ENCODE measurements at regions not wholly inside any gene's neighbourhood (a gene's known extent, or its start where the extent isn't known, plus 50 kb on each side); places are given as distances from the start of the nearest gene placed in this dataset.

DNA sequence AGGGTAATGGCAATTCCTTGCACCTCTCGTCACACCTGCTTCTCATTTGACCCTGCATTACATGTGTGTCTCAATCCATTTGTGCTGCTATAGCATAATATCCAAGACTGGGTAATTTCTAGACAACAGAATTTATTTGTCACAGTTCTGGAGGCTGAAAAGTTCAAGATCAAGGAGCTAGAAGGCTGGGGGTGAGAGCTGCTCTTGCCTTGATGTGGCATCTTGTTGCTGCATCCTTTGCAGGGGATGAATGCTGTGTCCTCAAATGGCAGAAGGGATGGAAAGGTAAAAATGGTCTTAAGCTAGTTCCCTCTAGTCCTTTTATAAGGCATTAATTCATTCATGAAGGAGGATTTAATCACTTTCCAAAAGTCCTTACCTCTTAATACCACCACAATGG lies 323.7 kb upstream of the RPS23 start:
- H3K4me1 ChIP-seq: no peaks in the 10 kb centered on the region
- TF ChIP-seq, protein P1, sequence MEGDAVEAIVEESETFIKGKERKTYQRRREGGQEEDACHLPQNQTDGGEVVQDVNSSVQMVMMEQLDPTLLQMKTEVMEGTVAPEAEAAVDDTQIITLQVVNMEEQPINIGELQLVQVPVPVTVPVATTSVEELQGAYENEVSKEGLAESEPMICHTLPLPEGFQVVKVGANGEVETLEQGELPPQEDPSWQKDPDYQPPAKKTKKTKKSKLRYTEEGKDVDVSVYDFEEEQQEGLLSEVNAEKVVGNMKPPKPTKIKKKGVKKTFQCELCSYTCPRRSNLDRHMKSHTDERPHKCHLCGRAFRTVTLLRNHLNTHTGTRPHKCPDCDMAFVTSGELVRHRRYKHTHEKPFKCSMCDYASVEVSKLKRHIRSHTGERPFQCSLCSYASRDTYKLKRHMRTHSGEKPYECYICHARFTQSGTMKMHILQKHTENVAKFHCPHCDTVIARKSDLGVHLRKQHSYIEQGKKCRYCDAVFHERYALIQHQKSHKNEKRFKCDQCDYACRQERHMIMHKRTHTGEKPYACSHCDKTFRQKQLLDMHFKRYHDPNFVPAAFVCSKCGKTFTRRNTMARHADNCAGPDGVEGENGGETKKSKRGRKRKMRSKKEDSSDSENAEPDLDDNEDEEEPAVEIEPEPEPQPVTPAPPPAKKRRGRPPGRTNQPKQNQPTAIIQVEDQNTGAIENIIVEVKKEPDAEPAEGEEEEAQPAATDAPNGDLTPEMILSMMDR (IDR thresholded peaks at IDR 0.05 in 8 of 11, conservative IDR thresholded peaks at IDR 0.05 in 3 of 11): no peak
- TF ChIP-seq POLR2AphosphoS5 (IDR thresholded peaks at IDR 0.05) (no peak), POLR2A (IDR thresholded peaks at IDR 0.05) (no peak)
- no peak overlapping the region for H3K4me3 ChIP-seq
- no peaks in the 10 kb centered on the region for H3K36me3 ChIP-seq
- WGBS, 5 donors: 83 to 100% (median 86%) methylated on average over 1 of the region's 1 CpG
- no peak for DNase-seq
- no peaks in the 10 kb centered on the region for H3K27me3 ChIP-seq (replicated peaks in 1 of 7)
- H3K27ac ChIP-seq: no peak overlapping the region
- intact Hi-C loops (cut with DNase I; ENCODE audit: low total_unique reads): no loop called here
- peaks cover 0 to 9% (median 0%) of the 10 kb centered on the region in 8 donors for H3K9me3 ChIP-seq

DNA sequence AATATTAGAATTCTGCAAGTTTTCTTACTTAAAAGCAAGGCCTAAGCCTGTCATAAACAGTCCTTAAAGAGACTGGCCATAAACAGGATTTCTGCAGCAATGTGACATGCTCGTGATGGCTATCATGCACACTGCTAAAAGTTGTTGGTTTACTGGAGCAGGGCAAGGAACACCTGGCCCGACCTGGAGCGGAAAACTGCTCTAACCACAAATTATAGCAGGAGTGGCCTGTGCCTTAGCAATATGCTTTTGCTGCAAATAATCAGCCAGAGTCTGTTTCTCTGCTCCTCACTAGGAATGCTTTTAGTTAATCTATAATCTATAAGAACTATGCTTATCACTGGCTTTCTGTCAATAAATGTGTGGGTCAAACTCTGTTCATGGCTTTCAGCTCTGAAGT lies 322.9 kb upstream of the RPS23 start:
- no peaks in the 10 kb centered on the region for H3K36me3 ChIP-seq
- TF ChIP-seq, protein P1 (IDR thresholded peaks at IDR 0.05 in 8 of 11, conservative IDR thresholded peaks at IDR 0.05 in 3 of 11): no peak
- TF ChIP-seq POLR2A (IDR thresholded peaks at IDR 0.05): no peak
- TF ChIP-seq POLR2AphosphoS5 (IDR thresholded peaks at IDR 0.05): no peak
- H3K4me1 ChIP-seq: no peaks in the 10 kb centered on the region
- no peak overlapping the region for H3K4me3 ChIP-seq
- intact Hi-C loops (cut with DNase I; ENCODE audit: low total_unique reads): no loop called here
- WGBS, 5 donors: 71 to 79% (median 75%) methylated on average over 3 of the region's 3 CpGs
- no peak for DNase-seq
- H3K9me3 ChIP-seq: peaks cover 0 to 2% (median 0%) of the 10 kb centered on the region in 8 donors
- H3K27me3 ChIP-seq (replicated peaks in 1 of 7): no peaks in the 10 kb centered on the region
- H3K27ac ChIP-seq: no peak overlapping the region

DNA sequence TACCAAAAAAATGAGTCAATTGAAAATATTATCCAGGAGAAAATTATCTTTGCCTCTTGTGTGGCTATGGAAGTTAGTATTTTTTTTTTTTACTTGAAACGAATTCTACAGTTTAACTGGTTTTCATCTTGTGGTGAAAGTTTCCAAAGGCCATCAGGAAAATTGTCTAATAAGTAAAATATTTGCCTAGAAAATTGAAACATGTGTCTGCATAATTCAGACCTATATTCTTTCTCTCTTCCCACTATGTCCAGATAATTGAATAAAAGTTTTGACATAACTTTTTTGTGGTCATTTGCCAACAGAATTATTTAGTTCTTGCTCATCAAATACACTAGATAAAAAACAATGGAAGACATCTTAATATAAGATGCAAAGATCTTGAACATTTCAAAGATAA lies 321.5 kb upstream of the RPS23 start:
- Histone ChIP-seq H3K27me3 (replicated peaks in 1 of 7) (no peaks in the 10 kb centered on the region), H3K4me3 (no peak overlapping the region), H3K4me1 (no peaks in the 10 kb centered on the region), H3K36me3 (no peaks in the 10 kb centered on the region), H3K27ac (no peak overlapping the region), H3K9me3 (no peaks in the 10 kb centered on the region)
- DNase-seq: no peak
- 65 to 87% (median 68%) methylated on average over 1 of the region's 1 CpG for whole genome bisulfite sequencing, 5 donors
- TF ChIP-seq POLR2A (IDR thresholded peaks at IDR 0.05): no peak
- no peak for TF ChIP-seq POLR2AphosphoS5 (IDR thresholded peaks at IDR 0.05)
- TF ChIP-seq, protein P1 (IDR thresholded peaks at IDR 0.05 in 8 of 11, conservative IDR thresholded peaks at IDR 0.05 in 3 of 11): no peak
- intact Hi-C loops (cut with DNase I; ENCODE audit: low total_unique reads): no loop called here

DNA sequence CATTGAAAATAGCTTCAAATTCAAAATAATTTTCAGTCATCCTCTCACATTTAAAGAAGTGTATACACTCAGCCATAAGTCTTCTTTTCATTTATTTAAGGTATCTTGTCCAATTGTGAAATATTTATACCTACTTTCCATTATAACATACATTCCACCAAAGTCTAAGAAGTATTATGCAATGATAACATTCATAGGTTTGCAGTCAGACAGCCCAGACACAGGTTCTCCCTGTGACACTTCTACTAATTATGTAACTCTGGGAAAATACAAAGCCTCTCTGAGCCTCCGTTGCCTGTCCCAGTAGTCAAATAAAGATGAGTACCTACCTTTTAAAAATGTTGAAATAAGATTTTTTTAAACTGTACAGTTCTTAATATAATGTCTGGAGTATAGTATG lies 320.9 kb upstream of the RPS23 start:
- Histone ChIP-seq H3K9me3 (no peaks in the 10 kb centered on the region), H3K4me1 (no peaks in the 10 kb centered on the region), H3K27me3 (replicated peaks in 1 of 7) (no peaks in the 10 kb centered on the region), H3K27ac (no peak overlapping the region), H3K4me3 (no peak overlapping the region), H3K36me3 (no peaks in the 10 kb centered on the region)
- 87 to 95% (median 93%) methylated on average over 1 of the region's 1 CpG for WGBS, 5 donors
- no peak for DNase-seq
- TF ChIP-seq POLR2AphosphoS5 (IDR thresholded peaks at IDR 0.05) (no peak), POLR2A (IDR thresholded peaks at IDR 0.05) (no peak)
- TF ChIP-seq, protein P1 (IDR thresholded peaks at IDR 0.05 in 8 of 11, conservative IDR thresholded peaks at IDR 0.05 in 3 of 11): no peak
- intact Hi-C loops (cut with DNase I; ENCODE audit: low total_unique reads): no loop called here
